ENCODE measurements at regions not wholly inside any gene's neighbourhood (a gene's known extent, or its start where the extent isn't known, plus 50 kb on each side); places are given as distances from the start of the nearest gene placed in this dataset.
"Not testable (repeated sequence)": the region's sequence is repeated elsewhere in the genome, so short reads cannot be mapped to it uniquely, and the experiment has no call there.

DNA sequence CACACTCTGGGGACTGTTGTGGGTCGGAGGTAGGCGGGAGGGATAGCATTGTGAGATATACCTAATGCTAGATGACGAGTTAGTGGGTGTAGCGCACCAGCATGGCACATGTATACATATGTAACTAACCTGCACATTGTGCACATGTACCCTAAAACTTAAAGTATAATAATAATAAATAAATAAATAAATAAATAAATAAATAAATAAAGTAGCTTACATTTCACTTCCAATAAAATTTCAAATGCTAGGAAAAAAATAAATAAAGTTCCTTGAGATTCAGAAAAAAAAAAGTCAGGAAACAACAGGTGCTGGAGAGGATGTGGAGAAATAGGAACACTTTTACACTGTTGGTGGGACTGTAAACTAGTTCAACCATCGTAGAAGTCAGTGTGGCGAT is 353.5 kb upstream of the UBE2E2 start:
- TF ChIP-seq, protein P1, sequence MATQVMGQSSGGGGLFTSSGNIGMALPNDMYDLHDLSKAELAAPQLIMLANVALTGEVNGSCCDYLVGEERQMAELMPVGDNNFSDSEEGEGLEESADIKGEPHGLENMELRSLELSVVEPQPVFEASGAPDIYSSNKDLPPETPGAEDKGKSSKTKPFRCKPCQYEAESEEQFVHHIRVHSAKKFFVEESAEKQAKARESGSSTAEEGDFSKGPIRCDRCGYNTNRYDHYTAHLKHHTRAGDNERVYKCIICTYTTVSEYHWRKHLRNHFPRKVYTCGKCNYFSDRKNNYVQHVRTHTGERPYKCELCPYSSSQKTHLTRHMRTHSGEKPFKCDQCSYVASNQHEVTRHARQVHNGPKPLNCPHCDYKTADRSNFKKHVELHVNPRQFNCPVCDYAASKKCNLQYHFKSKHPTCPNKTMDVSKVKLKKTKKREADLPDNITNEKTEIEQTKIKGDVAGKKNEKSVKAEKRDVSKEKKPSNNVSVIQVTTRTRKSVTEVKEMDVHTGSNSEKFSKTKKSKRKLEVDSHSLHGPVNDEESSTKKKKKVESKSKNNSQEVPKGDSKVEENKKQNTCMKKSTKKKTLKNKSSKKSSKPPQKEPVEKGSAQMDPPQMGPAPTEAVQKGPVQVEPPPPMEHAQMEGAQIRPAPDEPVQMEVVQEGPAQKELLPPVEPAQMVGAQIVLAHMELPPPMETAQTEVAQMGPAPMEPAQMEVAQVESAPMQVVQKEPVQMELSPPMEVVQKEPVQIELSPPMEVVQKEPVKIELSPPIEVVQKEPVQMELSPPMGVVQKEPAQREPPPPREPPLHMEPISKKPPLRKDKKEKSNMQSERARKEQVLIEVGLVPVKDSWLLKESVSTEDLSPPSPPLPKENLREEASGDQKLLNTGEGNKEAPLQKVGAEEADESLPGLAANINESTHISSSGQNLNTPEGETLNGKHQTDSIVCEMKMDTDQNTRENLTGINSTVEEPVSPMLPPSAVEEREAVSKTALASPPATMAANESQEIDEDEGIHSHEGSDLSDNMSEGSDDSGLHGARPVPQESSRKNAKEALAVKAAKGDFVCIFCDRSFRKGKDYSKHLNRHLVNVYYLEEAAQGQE (IDR thresholded peaks at IDR 0.05): not testable (repeated sequence)
- TF ChIP-seq, protein P2, sequence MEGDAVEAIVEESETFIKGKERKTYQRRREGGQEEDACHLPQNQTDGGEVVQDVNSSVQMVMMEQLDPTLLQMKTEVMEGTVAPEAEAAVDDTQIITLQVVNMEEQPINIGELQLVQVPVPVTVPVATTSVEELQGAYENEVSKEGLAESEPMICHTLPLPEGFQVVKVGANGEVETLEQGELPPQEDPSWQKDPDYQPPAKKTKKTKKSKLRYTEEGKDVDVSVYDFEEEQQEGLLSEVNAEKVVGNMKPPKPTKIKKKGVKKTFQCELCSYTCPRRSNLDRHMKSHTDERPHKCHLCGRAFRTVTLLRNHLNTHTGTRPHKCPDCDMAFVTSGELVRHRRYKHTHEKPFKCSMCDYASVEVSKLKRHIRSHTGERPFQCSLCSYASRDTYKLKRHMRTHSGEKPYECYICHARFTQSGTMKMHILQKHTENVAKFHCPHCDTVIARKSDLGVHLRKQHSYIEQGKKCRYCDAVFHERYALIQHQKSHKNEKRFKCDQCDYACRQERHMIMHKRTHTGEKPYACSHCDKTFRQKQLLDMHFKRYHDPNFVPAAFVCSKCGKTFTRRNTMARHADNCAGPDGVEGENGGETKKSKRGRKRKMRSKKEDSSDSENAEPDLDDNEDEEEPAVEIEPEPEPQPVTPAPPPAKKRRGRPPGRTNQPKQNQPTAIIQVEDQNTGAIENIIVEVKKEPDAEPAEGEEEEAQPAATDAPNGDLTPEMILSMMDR (IDR thresholded peaks at IDR 0.05): not testable (repeated sequence)
- TF ChIP-seq, protein P3, sequence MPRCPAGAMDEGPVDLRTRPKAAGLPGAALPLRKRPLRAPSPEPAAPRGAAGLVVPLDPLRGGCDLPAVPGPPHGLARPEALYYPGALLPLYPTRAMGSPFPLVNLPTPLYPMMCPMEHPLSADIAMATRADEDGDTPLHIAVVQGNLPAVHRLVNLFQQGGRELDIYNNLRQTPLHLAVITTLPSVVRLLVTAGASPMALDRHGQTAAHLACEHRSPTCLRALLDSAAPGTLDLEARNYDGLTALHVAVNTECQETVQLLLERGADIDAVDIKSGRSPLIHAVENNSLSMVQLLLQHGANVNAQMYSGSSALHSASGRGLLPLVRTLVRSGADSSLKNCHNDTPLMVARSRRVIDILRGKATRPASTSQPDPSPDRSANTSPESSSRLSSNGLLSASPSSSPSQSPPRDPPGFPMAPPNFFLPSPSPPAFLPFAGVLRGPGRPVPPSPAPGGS (IDR thresholded peaks at IDR 0.05): not testable (repeated sequence)
- TF ChIP-seq EP300 (IDR thresholded peaks at IDR 0.05); POLR2A (IDR thresholded peaks at IDR 0.05; ENCODE audit: low read length); JUNB (IDR thresholded peaks at IDR 0.05); JUN (IDR thresholded peaks at IDR 0.05): not testable (repeated sequence)
